SJCRH30 (cell line): ENCODE measurements at regions not wholly inside any gene's neighbourhood (a gene's known extent, or its start where the extent isn't known, plus 50 kb on each side); places are given as distances from the start of the nearest gene placed in this dataset.

Experiments used
- DNase-seq, 2 experiments: peaks; one replicate each; pipeline ENCODE4 v3.0.0-alpha.2; 2015 to 2020
- H3K27ac ChIP-seq: fragments of 250-450 bp; sonication (Bioruptor Pico); 2 replicates; pipeline ENCODE4 v1.5.1; 2020; ENCODE audit warnings: mild to moderate bottlenecking, moderate library complexity
- H3K27me3 ChIP-seq: fragments of 250-450 bp; sonication (Bioruptor Pico); 2 replicates; pipeline ENCODE4 v1.5.1; 2020; ENCODE audit warnings: mild to moderate bottlenecking, moderate library complexity
- H3K36me3 ChIP-seq: fragments of 250-450 bp; sonication (Bioruptor Pico); 2 replicates; pipeline ENCODE4 v1.5.1; 2020; ENCODE audit warnings: mild to moderate bottlenecking, moderate library complexity
- H3K4me1 ChIP-seq: fragments of 250-450 bp; sonication (Bioruptor Pico); 2 replicates; pipeline ENCODE4 v1.5.1; 2020; ENCODE audit warnings: mild to moderate bottlenecking, moderate library complexity
- H3K4me3 ChIP-seq: fragments of 250-450 bp; sonication (Bioruptor Pico); 2 replicates; pipeline ENCODE4 v1.5.1; 2020; ENCODE audit warnings: mild to moderate bottlenecking, moderate library complexity
- H3K9me3 ChIP-seq: fragments of 250-450 bp; sonication (Bioruptor Pico); replicated peaks from 2 replicates; pipeline ENCODE4 v1.5.1; 2020; ENCODE audit warnings: mild to moderate bottlenecking, moderate library complexity

- DNase-seq = no peak
- H3K27ac ChIP-seq = no peak overlapping the region
- H3K4me1 ChIP-seq = no peaks in the 10 kb centered on the region
- H3K9me3 ChIP-seq = no peaks in the 10 kb centered on the region
- no peaks in the 10 kb centered on the region for H3K27me3 ChIP-seq
- H3K36me3 ChIP-seq = no peaks in the 10 kb centered on the region
- no peak overlapping the region for H3K4me3 ChIP-seq
These were observed 190.1 kb upstream of the TNP1 start for GRCh38 chr2:217049956-217050355.

- no peak overlapping the region for H3K4me3 ChIP-seq
- no peaks in the 10 kb centered on the region for H3K27me3 ChIP-seq
- no peak for DNase-seq
- H3K27ac ChIP-seq = no peak overlapping the region
- no peaks in the 10 kb centered on the region for H3K36me3 ChIP-seq
- H3K9me3 ChIP-seq = no peaks in the 10 kb centered on the region
- no peaks in the 10 kb centered on the region for H3K4me1 ChIP-seq
These were observed 189.6 kb upstream of the TNP1 start for GRCh38 chr2:217049422-217049821.

GRCh38 chr2:217048730-217049129 lies 188.9 kb upstream of the TNP1 start:
- Histone ChIP-seq H3K27me3 (no peaks in the 10 kb centered on the region), H3K36me3 (no peaks in the 10 kb centered on the region), H3K9me3 (no peaks in the 10 kb centered on the region), H3K27ac (no peak overlapping the region), H3K4me1 (no peaks in the 10 kb centered on the region), H3K4me3 (no peak overlapping the region)
- DNase-seq = peak in 1 of 2 experiments; percentile 16

- no peaks in the 10 kb centered on the region for H3K4me1 ChIP-seq
- no peaks in the 10 kb centered on the region for H3K27me3 ChIP-seq
- no peak overlapping the region for H3K27ac ChIP-seq
- H3K36me3 ChIP-seq = no peaks in the 10 kb centered on the region
- H3K9me3 ChIP-seq = no peaks in the 10 kb centered on the region
- no peak for DNase-seq
- no peak overlapping the region for H3K4me3 ChIP-seq
These were observed 187.8 kb upstream of the TNP1 start for GRCh38 chr2:217047631-217048030.

GRCh38 chr2:217047209-217047608 lies 187.3 kb upstream of the TNP1 start:
- Histone ChIP-seq H3K27ac (no peak overlapping the region), H3K36me3 (no peaks in the 10 kb centered on the region), H3K4me1 (no peaks in the 10 kb centered on the region), H3K27me3 (no peaks in the 10 kb centered on the region), H3K4me3 (no peak overlapping the region), H3K9me3 (no peaks in the 10 kb centered on the region)
- no peak for DNase-seq

GRCh38 chr2:217045700-217046475 lies 186.0 kb upstream of the TNP1 start:
- H3K27me3 ChIP-seq = no peaks in the 10 kb centered on the region
- no peak overlapping the region for H3K27ac ChIP-seq
- no peak for DNase-seq
- H3K9me3 ChIP-seq = no peaks in the 10 kb centered on the region
- H3K36me3 ChIP-seq = no peaks in the 10 kb centered on the region
- H3K4me3 ChIP-seq = no peak overlapping the region
- H3K4me1 ChIP-seq = no peaks in the 10 kb centered on the region

- no peak for DNase-seq
- Histone ChIP-seq H3K27me3 (no peaks in the 10 kb centered on the region), H3K27ac (no peak overlapping the region), H3K4me3 (no peak overlapping the region), H3K36me3 (no peaks in the 10 kb centered on the region), H3K9me3 (no peaks in the 10 kb centered on the region), H3K4me1 (no peaks in the 10 kb centered on the region)
These were observed 180.2 kb upstream of the TNP1 start for GRCh38 chr2:217040099-217040498.

GRCh38 chr2:217038001-217038400 lies 178.1 kb upstream of the TNP1 start:
- H3K27ac ChIP-seq = no peak overlapping the region
- no peaks in the 10 kb centered on the region for H3K9me3 ChIP-seq
- no peaks in the 10 kb centered on the region for H3K36me3 ChIP-seq
- DNase-seq = no peak
- no peaks in the 10 kb centered on the region for H3K27me3 ChIP-seq
- H3K4me3 ChIP-seq = no peak overlapping the region
- H3K4me1 ChIP-seq = no peaks in the 10 kb centered on the region

GRCh38 chr2:217037353-217037752 lies 177.5 kb upstream of the TNP1 start:
- Histone ChIP-seq H3K27me3 (no peaks in the 10 kb centered on the region), H3K36me3 (no peaks in the 10 kb centered on the region), H3K9me3 (no peaks in the 10 kb centered on the region)

GRCh38 chr2:217035967-217036366 lies 176.1 kb upstream of the TNP1 start:
- H3K27ac ChIP-seq = no peak overlapping the region

More at GRCh38 chr2:217037353-217037752, 177.5 kb upstream of the TNP1 start:
- DNase-seq = no peak
- H3K4me1 ChIP-seq = no peaks in the 10 kb centered on the region
- H3K27ac ChIP-seq = no peak overlapping the region
- H3K4me3 ChIP-seq = no peak overlapping the region

GRCh38 chr2:217033186-217033585 lies 173.3 kb upstream of the TNP1 start:
- H3K27ac ChIP-seq = no peak overlapping the region
- DNase-seq = peak; percentile 14 to 19
- H3K4me3 ChIP-seq = no peak overlapping the region
- no peaks in the 10 kb centered on the region for H3K36me3 ChIP-seq
- H3K4me1 ChIP-seq = no peaks in the 10 kb centered on the region
- no peaks in the 10 kb centered on the region for H3K9me3 ChIP-seq
- H3K27me3 ChIP-seq = no peaks in the 10 kb centered on the region

More at GRCh38 chr2:217035967-217036366, 176.1 kb upstream of the TNP1 start:
- no peak overlapping the region for H3K4me3 ChIP-seq
- H3K27me3 ChIP-seq = no peaks in the 10 kb centered on the region
- no peak for DNase-seq
- H3K9me3 ChIP-seq = no peaks in the 10 kb centered on the region
- H3K4me1 ChIP-seq = no peaks in the 10 kb centered on the region
- H3K36me3 ChIP-seq = no peaks in the 10 kb centered on the region

- no peaks in the 10 kb centered on the region for H3K36me3 ChIP-seq
- no peak overlapping the region for H3K27ac ChIP-seq
- no peaks in the 10 kb centered on the region for H3K9me3 ChIP-seq
- H3K4me3 ChIP-seq = no peak overlapping the region
- DNase-seq = no peak
- no peaks in the 10 kb centered on the region for H3K27me3 ChIP-seq
- H3K4me1 ChIP-seq = no peaks in the 10 kb centered on the region
These were observed 171.6 kb upstream of the TNP1 start for GRCh38 chr2:217031445-217031844.

GRCh38 chr2:217030081-217030480 lies 170.2 kb upstream of the TNP1 start:
- Histone ChIP-seq H3K27me3 (no peaks in the 10 kb centered on the region), H3K9me3 (no peaks in the 10 kb centered on the region), H3K27ac (no peak overlapping the region), H3K4me3 (no peak overlapping the region), H3K36me3 (no peaks in the 10 kb centered on the region), H3K4me1 (no peaks in the 10 kb centered on the region)
- DNase-seq = no peak

GRCh38 chr2:217028128-217028527 lies 168.3 kb upstream of the TNP1 start:
- H3K4me3 ChIP-seq = no peak overlapping the region
- no peak overlapping the region for H3K27ac ChIP-seq

GRCh38 chr2:217027414-217027813 lies 167.6 kb upstream of the TNP1 start:
- DNase-seq = no peak
- no peaks in the 10 kb centered on the region for H3K4me1 ChIP-seq
- H3K4me3 ChIP-seq = no peak overlapping the region
- H3K9me3 ChIP-seq = no peaks in the 10 kb centered on the region
- H3K27me3 ChIP-seq = no peaks in the 10 kb centered on the region
- H3K27ac ChIP-seq = no peak overlapping the region
- H3K36me3 ChIP-seq = no peaks in the 10 kb centered on the region

More at GRCh38 chr2:217028128-217028527, 168.3 kb upstream of the TNP1 start:
- Histone ChIP-seq H3K4me1 (no peaks in the 10 kb centered on the region), H3K27me3 (no peaks in the 10 kb centered on the region), H3K9me3 (no peaks in the 10 kb centered on the region), H3K36me3 (no peaks in the 10 kb centered on the region)
- no peak for DNase-seq

- Histone ChIP-seq H3K4me1 (no peaks in the 10 kb centered on the region), H3K36me3 (no peaks in the 10 kb centered on the region), H3K27ac (no peak overlapping the region), H3K9me3 (no peaks in the 10 kb centered on the region), H3K27me3 (no peaks in the 10 kb centered on the region), H3K4me3 (no peak overlapping the region)
- DNase-seq = no peak
These were observed 166.7 kb upstream of the TNP1 start for GRCh38 chr2:217026569-217026968.
